HEK293 (cell line): ENCODE measurements at regions not wholly inside any gene's neighbourhood (a gene's known extent, or its start where the extent isn't known, plus 50 kb on each side); places are given as distances from the start of the nearest gene placed in this dataset.

ENCODE experiments used
- CTCF ChIA-PET: fragments of 350-600 bp; formaldehyde crosslinking; extraction: SDS; loops from one replicate; lab custom pipeline; 2021; ENCODE audit warnings: antibody characterized with exemption; lab: Yijun Ruan, JAX
- POLR2A ChIA-PET: fragments of 300-600 bp; formaldehyde crosslinking; extraction: SDS; loops from one replicate; lab custom pipeline; 2020; ENCODE audit warnings: antibody characterized with exemption, inconsistent platforms; lab: Yijun Ruan, JAX
- H3K27ac ChIP-seq: fragments of 200-500 bp; sonication (Bioruptor generic); 2 replicates; pipeline ENCODE4 v1.5.1; 2014; ENCODE audit warnings: low read depth, low read length, control low read depth, inconsistent platforms; ENCODE audit errors: extremely low read depth
- H3K36me3 ChIP-seq, 2 experiments: fragments of 200-500 bp in 1 of 2; sonication (Bioruptor generic) in 1 of 2; 1 replicate in 1 of 2; 2 replicates in 1 of 2; pipeline ENCODE4 v1.5.1; 2014 to 2017; ENCODE audit warnings: inconsistent platforms in 2 of 2, low read length in 2 of 2; ENCODE audit not compliant: control insufficient read depth in 2 of 2, insufficient read depth in 1 of 2
- H3K4me1 ChIP-seq: fragments of 200-500 bp; sonication (Bioruptor generic); 2 replicates; pipeline ENCODE4 v1.5.1; 2014; ENCODE audit warnings: mild to moderate bottlenecking, low read length, inconsistent platforms; ENCODE audit not compliant: control insufficient read depth, insufficient read depth
- H3K4me3 ChIP-seq: 2 replicates; pipeline ENCODE4 v1.5.1; 2011; ENCODE audit warnings: low read depth, mild to moderate bottlenecking, control low read depth, low read length, moderate library complexity
- H3K9me3 ChIP-seq: fragments of 200-500 bp; sonication (Bioruptor generic); 2 replicates; pipeline ENCODE4 v1.5.1; 2014; ENCODE audit warnings: low read depth, low read length, inconsistent platforms; ENCODE audit not compliant: control insufficient read depth, insufficient read depth
- GLI2 ChIP-seq: fragments of 450-650 bp; formaldehyde crosslinking; IDR thresholded peaks from 2 replicates; pipeline ENCODE4; 2017; ENCODE audit warnings: missing biosample characterization, missing genetic modification characterization, low read depth, borderline replicate concordance
- GLI4 ChIP-seq: fragments of 450-650 bp; formaldehyde crosslinking; IDR thresholded peaks from 2 replicates; pipeline ENCODE4 v1.5.1; 2016; ENCODE audit warnings: missing biosample characterization, missing genetic modification characterization
- KLF8 ChIP-seq: fragments of 450-650 bp; formaldehyde crosslinking; IDR thresholded peaks from 2 replicates; pipeline ENCODE4 v1.5.1; 2016; ENCODE audit warnings: missing biosample characterization, missing genetic modification characterization
- PRDM1 ChIP-seq: fragments of 450-650 bp; formaldehyde crosslinking; IDR thresholded peaks from 2 replicates; pipeline ENCODE4; 2016; ENCODE audit warnings: missing biosample characterization, missing genetic modification characterization
- SETDB1 ChIP-seq: IDR thresholded peaks from one replicate; pipeline ENCODE4 v1.6.1; 2017; ENCODE audit warnings: mild to moderate bottlenecking, low read length, moderate library complexity, mixed read lengths; ENCODE audit not compliant: insufficient read length
- SP2 ChIP-seq: fragments of 450-650 bp; formaldehyde crosslinking; IDR thresholded peaks from 2 replicates; pipeline ENCODE4 v1.5.1; 2016; ENCODE audit warnings: missing biosample characterization, missing genetic modification characterization
- ZBTB17 ChIP-seq: fragments of 450-650 bp; formaldehyde crosslinking; IDR thresholded peaks from 2 replicates; pipeline ENCODE4 v1.5.1; 2016; ENCODE audit warnings: missing biosample characterization, missing genetic modification characterization
- ZNF10 ChIP-seq: fragments of 450-650 bp; formaldehyde crosslinking; IDR thresholded peaks from 2 replicates; pipeline ENCODE4 v1.5.1; 2017; ENCODE audit warnings: missing biosample characterization, missing genetic modification characterization
- ZNF112 ChIP-seq: fragments of 450-650 bp; formaldehyde crosslinking; IDR thresholded peaks from 2 replicates; pipeline ENCODE4 v1.5.0; 2017; ENCODE audit warnings: missing biosample characterization, missing genetic modification characterization
- ZNF16 ChIP-seq: fragments of 450-650 bp; formaldehyde crosslinking; IDR thresholded peaks from 2 replicates; pipeline ENCODE4 v1.5.1; 2016; ENCODE audit warnings: low read depth, missing biosample characterization, missing genetic modification characterization
- ZNF19 ChIP-seq: fragments of 450-650 bp; formaldehyde crosslinking; IDR thresholded peaks from 2 replicates; pipeline ENCODE4; 2016; ENCODE audit warnings: missing biosample characterization, missing genetic modification characterization, low read depth
- ZNF248 ChIP-seq: fragments of 450-650 bp; formaldehyde crosslinking; IDR thresholded peaks from 2 replicates; pipeline ENCODE4 v1.5.1; 2017; ENCODE audit warnings: missing biosample characterization, missing genetic modification characterization
- ZNF292 ChIP-seq: fragments of 450-650 bp; formaldehyde crosslinking; IDR thresholded peaks from 2 replicates; pipeline ENCODE4 v1.5.1; 2016; ENCODE audit warnings: low read depth, missing biosample characterization, missing genetic modification characterization, borderline replicate concordance
- ZNF530 ChIP-seq: fragments of 450-650 bp; formaldehyde crosslinking; IDR thresholded peaks from 2 replicates; pipeline ENCODE4 v1.5.1; 2016; ENCODE audit warnings: low read depth, missing biosample characterization, missing genetic modification characterization
- ZNF548 ChIP-seq: fragments of 450-650 bp; formaldehyde crosslinking; IDR thresholded peaks from 2 replicates; pipeline ENCODE4 v1.5.1; 2016; ENCODE audit warnings: missing biosample characterization, missing genetic modification characterization
- ZNF624 ChIP-seq: fragments of 450-650 bp; formaldehyde crosslinking; IDR thresholded peaks from 2 replicates; pipeline ENCODE4 v1.5.1; 2017; ENCODE audit warnings: missing biosample characterization, missing genetic modification characterization
- ZNF626 ChIP-seq: fragments of 450-650 bp; sonication (Bioruptor Pico); formaldehyde crosslinking; IDR thresholded peaks from 2 replicates; pipeline ENCODE4 v1.5.1; 2018; ENCODE audit warnings: missing biosample characterization, missing genetic modification characterization, inconsistent platforms
- ZNF629 ChIP-seq: fragments of 450-650 bp; formaldehyde crosslinking; IDR thresholded peaks from 2 replicates; pipeline ENCODE4 v1.5.1; 2017; ENCODE audit warnings: missing biosample characterization, missing genetic modification characterization
- ZNF747 ChIP-seq: fragments of 450-650 bp; formaldehyde crosslinking; IDR thresholded peaks from 2 replicates; pipeline ENCODE4 v1.5.1; 2016; ENCODE audit warnings: missing biosample characterization, missing genetic modification characterization
- ZNF768 ChIP-seq: fragments of 450-650 bp; formaldehyde crosslinking; IDR thresholded peaks from 2 replicates; pipeline ENCODE4 v1.5.1; 2018; ENCODE audit warnings: missing biosample characterization, mild to moderate bottlenecking, missing genetic modification characterization
- ZNF792 ChIP-seq: fragments of 450-650 bp; formaldehyde crosslinking; IDR thresholded peaks from 2 replicates; pipeline ENCODE4 v1.5.1; 2016; ENCODE audit warnings: missing biosample characterization, missing genetic modification characterization
- ZNF837 ChIP-seq: fragments of 450-650 bp; formaldehyde crosslinking; IDR thresholded peaks from 2 replicates; pipeline ENCODE4 v1.5.1; 2016; ENCODE audit warnings: missing biosample characterization, missing genetic modification characterization
- ZNF843 ChIP-seq: fragments of 450-650 bp; formaldehyde crosslinking; IDR thresholded peaks from 2 replicates; pipeline ENCODE4 v1.5.1; 2016; ENCODE audit warnings: missing biosample characterization, missing genetic modification characterization
- TF ChIP-seq, protein P1 (sequence below): fragments of 450-650 bp; formaldehyde crosslinking; IDR thresholded peaks from 2 replicates; pipeline ENCODE4 v1.5.1; 2016; ENCODE audit warnings: missing biosample characterization, missing genetic modification characterization
- TF ChIP-seq, protein P2 (sequence below): fragments of 450-650 bp; formaldehyde crosslinking; IDR thresholded peaks from 2 replicates; pipeline ENCODE4 v1.5.1; 2017; ENCODE audit warnings: missing biosample characterization, missing genetic modification characterization
- TF ChIP-seq, protein P3 (sequence below): fragments of 450-650 bp; formaldehyde crosslinking; IDR thresholded peaks from 2 replicates; pipeline ENCODE4 v1.5.1; 2016; ENCODE audit warnings: missing biosample characterization, missing genetic modification characterization
- TF ChIP-seq, protein P4 (sequence below): fragments of 450-650 bp; formaldehyde crosslinking; IDR thresholded peaks from 2 replicates; pipeline ENCODE4 v1.5.1; 2016; ENCODE audit warnings: missing biosample characterization, missing genetic modification characterization
- TF ChIP-seq, protein P5 (sequence below): fragments of 450-650 bp; formaldehyde crosslinking; IDR thresholded peaks from 2 replicates; pipeline ENCODE4 v1.5.1; 2016; ENCODE audit warnings: missing biosample characterization, missing genetic modification characterization, low read depth
- TF ChIP-seq, protein P6 (sequence below): fragments of 450-650 bp; formaldehyde crosslinking; IDR thresholded peaks from 2 replicates; pipeline ENCODE4 v1.5.1; 2017; ENCODE audit warnings: missing biosample characterization, missing genetic modification characterization

DNA sequence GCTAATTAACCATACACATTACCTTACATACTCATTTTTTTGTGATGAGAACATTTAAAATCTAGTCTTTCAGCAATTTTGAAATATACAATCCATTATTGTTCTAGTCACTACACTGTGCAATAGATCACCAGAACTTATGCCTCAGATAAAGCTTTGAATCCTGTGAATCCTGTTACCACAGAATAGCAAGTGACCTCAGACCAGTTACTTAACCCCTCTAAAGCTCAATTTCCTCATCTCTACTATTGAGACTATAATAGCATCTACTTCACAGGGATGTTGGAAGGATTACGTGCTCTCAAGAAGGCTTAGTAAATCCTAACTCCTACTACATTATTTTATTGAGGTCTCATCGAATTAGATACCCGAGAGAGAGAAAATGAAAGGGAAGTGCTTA, 60.2 kb upstream of the PIP5K1B start:
- H3K4me3 ChIP-seq, result no peak overlapping the region
- H3K4me1 ChIP-seq, result no peaks in the 10 kb centered on the region
- ChIA-PET POLR2A (no interaction called here), CTCF (interaction anchor here (0.7 kb wide), 1 partner anchor 60 kb away, joined by 3 read pairs; no protein-coding TSS in a partner anchor)
- no peak overlapping the region for H3K27ac ChIP-seq
- TF ChIP-seq ZNF792 (tag by site-specific recombination) (no peak), ZNF292 (no peak), SP2 (tag by site-specific recombination) (no peak), ZNF768 (tag by site-specific recombination) (no peak), ZNF843 (tag by site-specific recombination) (no peak), KLF8 (no peak), ZNF16 (tag by site-specific recombination) (no peak), ZNF10 (tag by site-specific recombination) (no peak), GLI2 (no peak)
- TF ChIP-seq, protein P1, sequence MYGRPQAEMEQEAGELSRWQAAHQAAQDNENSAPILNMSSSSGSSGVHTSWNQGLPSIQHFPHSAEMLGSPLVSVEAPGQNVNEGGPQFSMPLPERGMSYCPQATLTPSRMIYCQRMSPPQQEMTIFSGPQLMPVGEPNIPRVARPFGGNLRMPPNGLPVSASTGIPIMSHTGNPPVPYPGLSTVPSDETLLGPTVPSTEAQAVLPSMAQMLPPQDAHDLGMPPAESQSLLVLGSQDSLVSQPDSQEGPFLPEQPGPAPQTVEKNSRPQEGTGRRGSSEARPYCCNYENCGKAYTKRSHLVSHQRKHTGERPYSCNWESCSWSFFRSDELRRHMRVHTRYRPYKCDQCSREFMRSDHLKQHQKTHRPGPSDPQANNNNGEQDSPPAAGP, result no peak
- no peaks in the 10 kb centered on the region for H3K36me3 ChIP-seq
- no peaks in the 10 kb centered on the region for H3K9me3 ChIP-seq

DNA sequence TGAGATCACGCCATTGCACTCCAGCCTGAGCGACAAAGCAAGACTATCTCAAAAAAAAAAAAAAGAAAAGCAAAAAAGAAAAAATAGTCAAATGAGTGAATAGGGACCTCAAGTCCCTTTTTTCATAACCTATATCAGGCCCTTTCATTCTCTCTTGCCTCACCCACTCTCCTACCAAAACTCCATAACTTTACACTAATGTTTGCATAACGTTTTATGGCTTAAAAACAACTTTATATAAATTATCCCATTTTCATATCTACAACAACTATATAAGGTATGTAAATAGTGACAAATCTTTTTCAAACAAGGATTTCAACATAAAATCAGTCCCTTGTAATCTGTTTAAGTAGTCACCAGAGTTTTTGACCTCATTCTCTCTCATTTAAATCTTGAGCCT, 56.9 kb upstream of the PIP5K1B start:
- Histone ChIP-seq H3K4me3 (no peak overlapping the region), H3K4me1 (no peaks in the 10 kb centered on the region), H3K9me3 (no peaks in the 10 kb centered on the region), H3K36me3 (no peaks in the 10 kb centered on the region), H3K27ac (no peak overlapping the region)
- TF ChIP-seq ZNF548 (tag by site-specific recombination) (no peak), ZBTB17 (tag by site-specific recombination) (no peak), ZNF792 (tag by site-specific recombination) (no peak), ZNF626 (tag by site-specific recombination) (no peak), ZNF530 (no peak), GLI4 (tag by site-specific recombination) (no peak), ZNF624 (tag by site-specific recombination) (no peak), ZNF747 (tag by site-specific recombination) (no peak), ZNF629 (tag by site-specific recombination) (no peak), ZNF112 (tag by site-specific recombination) (no peak), ZNF248 (no peak), PRDM1 (tag by site-specific recombination) (no peak), SETDB1 (no peak), ZNF837 (no peak), ZNF19 (tag by site-specific recombination) (no peak)
- TF ChIP-seq, protein P2, sequence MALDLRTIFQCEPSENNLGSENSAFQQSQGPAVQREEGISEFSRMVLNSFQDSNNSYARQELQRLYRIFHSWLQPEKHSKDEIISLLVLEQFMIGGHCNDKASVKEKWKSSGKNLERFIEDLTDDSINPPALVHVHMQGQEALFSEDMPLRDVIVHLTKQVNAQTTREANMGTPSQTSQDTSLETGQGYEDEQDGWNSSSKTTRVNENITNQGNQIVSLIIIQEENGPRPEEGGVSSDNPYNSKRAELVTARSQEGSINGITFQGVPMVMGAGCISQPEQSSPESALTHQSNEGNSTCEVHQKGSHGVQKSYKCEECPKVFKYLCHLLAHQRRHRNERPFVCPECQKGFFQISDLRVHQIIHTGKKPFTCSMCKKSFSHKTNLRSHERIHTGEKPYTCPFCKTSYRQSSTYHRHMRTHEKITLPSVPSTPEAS (tag by site-specific recombination), result no peak
- TF ChIP-seq, protein P3, sequence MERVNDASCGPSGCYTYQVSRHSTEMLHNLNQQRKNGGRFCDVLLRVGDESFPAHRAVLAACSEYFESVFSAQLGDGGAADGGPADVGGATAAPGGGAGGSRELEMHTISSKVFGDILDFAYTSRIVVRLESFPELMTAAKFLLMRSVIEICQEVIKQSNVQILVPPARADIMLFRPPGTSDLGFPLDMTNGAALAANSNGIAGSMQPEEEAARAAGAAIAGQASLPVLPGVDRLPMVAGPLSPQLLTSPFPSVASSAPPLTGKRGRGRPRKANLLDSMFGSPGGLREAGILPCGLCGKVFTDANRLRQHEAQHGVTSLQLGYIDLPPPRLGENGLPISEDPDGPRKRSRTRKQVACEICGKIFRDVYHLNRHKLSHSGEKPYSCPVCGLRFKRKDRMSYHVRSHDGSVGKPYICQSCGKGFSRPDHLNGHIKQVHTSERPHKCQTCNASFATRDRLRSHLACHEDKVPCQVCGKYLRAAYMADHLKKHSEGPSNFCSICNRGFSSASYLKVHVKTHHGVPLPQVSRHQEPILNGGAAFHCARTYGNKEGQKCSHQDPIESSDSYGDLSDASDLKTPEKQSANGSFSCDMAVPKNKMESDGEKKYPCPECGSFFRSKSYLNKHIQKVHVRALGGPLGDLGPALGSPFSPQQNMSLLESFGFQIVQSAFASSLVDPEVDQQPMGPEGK, result no peak
- TF ChIP-seq, protein P4, sequence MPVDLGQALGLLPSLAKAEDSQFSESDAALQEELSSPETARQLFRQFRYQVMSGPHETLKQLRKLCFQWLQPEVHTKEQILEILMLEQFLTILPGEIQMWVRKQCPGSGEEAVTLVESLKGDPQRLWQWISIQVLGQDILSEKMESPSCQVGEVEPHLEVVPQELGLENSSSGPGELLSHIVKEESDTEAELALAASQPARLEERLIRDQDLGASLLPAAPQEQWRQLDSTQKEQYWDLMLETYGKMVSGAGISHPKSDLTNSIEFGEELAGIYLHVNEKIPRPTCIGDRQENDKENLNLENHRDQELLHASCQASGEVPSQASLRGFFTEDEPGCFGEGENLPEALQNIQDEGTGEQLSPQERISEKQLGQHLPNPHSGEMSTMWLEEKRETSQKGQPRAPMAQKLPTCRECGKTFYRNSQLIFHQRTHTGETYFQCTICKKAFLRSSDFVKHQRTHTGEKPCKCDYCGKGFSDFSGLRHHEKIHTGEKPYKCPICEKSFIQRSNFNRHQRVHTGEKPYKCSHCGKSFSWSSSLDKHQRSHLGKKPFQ (tag by site-specific recombination), result no peak
- TF ChIP-seq, protein P5, sequence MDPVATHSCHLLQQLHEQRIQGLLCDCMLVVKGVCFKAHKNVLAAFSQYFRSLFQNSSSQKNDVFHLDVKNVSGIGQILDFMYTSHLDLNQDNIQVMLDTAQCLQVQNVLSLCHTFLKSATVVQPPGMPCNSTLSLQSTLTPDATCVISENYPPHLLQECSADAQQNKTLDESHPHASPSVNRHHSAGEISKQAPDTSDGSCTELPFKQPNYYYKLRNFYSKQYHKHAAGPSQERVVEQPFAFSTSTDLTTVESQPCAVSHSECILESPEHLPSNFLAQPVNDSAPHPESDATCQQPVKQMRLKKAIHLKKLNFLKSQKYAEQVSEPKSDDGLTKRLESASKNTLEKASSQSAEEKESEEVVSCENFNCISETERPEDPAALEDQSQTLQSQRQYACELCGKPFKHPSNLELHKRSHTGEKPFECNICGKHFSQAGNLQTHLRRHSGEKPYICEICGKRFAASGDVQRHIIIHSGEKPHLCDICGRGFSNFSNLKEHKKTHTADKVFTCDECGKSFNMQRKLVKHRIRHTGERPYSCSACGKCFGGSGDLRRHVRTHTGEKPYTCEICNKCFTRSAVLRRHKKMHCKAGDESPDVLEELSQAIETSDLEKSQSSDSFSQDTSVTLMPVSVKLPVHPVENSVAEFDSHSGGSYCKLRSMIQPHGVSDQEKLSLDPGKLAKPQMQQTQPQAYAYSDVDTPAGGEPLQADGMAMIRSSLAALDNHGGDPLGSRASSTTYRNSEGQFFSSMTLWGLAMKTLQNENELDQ (tag by site-specific recombination), result no peak
- TF ChIP-seq, protein P6, sequence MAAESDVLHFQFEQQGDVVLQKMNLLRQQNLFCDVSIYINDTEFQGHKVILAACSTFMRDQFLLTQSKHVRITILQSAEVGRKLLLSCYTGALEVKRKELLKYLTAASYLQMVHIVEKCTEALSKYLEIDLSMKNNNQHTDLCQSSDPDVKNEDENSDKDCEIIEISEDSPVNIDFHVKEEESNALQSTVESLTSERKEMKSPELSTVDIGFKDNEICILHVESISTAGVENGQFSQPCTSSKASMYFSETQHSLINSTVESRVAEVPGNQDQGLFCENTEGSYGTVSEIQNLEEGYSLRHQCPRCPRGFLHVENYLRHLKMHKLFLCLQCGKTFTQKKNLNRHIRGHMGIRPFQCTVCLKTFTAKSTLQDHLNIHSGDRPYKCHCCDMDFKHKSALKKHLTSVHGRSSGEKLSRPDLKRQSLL (tag by site-specific recombination), result no peak
- CTCF ChIA-PET, result no interaction called here
- POLR2A ChIA-PET, result no interaction called here
